ENCODE measurements at regions not wholly inside any gene's neighbourhood (a gene's known extent, or its start where the extent isn't known, plus 50 kb on each side); places are given as distances from the start of the nearest gene placed in this dataset.

DNA sequence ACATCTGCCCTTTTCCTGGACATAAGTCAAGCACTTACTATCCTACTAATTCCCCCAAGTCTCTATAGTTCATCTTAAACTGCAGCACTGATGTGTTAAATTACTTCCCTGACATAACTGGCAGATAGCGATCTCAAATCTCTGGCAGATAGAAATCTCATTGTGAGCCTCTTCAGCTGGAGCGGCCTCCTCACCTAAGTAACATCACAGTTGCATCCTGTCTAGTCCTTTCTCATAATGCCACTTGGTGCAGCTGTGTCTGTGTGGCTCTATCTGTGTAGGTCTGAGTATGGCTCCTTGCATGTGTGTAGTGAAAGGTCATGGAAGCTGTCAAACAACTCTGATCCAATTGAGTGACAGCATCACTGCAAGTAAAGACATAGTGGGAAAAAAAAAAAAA lies 53.6 kb upstream of the FST start:
- TF ChIP-seq, protein P1, sequence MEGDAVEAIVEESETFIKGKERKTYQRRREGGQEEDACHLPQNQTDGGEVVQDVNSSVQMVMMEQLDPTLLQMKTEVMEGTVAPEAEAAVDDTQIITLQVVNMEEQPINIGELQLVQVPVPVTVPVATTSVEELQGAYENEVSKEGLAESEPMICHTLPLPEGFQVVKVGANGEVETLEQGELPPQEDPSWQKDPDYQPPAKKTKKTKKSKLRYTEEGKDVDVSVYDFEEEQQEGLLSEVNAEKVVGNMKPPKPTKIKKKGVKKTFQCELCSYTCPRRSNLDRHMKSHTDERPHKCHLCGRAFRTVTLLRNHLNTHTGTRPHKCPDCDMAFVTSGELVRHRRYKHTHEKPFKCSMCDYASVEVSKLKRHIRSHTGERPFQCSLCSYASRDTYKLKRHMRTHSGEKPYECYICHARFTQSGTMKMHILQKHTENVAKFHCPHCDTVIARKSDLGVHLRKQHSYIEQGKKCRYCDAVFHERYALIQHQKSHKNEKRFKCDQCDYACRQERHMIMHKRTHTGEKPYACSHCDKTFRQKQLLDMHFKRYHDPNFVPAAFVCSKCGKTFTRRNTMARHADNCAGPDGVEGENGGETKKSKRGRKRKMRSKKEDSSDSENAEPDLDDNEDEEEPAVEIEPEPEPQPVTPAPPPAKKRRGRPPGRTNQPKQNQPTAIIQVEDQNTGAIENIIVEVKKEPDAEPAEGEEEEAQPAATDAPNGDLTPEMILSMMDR (IDR thresholded peaks at IDR 0.05) = no peak
- TF ChIP-seq POLR2A (IDR thresholded peaks at IDR 0.05) = no peak

Data from right lobe of liver (tissue), 4 donors.